ENCODE measurements at regions not wholly inside any gene's neighbourhood (a gene's known extent, or its start where the extent isn't known, plus 50 kb on each side); places are given as distances from the start of the nearest gene placed in this dataset.

- no peak for TF ChIP-seq EZH2 (IDR thresholded peaks at IDR 0.05)
- no peak for TF ChIP-seq POLR2AphosphoS5 (IDR thresholded peaks at IDR 0.05; ENCODE audit: borderline replicate concordance, low read depth, low read length)
- no peak for TF ChIP-seq FOXP2 (optimal IDR thresholded peaks at IDR 0.05; ENCODE audit: control extremely low read depth, extremely low read length, insufficient read depth)
Observed at GRCh38 chr10:107933076-107933475, 768.6 kb upstream of the SORCS1 start.

Measured in SK-N-MC (cell line).